ENCODE measurements at regions not wholly inside any gene's neighbourhood (a gene's known extent, or its start where the extent isn't known, plus 50 kb on each side); places are given as distances from the start of the nearest gene placed in this dataset.

DNA sequence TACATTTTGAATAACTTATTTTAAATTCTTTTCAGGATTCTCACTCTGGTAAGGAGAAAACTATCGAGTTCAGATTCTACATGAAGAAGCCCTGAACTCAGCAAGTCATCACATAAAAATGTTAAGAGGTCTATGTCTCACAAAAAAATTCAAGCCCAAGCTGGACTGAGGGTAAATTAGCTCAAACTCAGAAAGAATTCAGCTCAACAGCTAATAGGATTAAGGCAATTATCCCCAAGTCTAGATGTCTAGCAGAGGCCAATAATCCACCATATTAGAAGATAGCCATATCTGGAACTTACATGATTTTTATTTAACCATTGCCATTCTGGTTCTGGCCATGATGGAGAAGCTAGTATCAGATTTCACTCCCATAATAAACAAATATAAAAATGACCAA, 909.7 kb downstream of the PLOD2 start:
- TF ChIP-seq ZNF274 (IDR thresholded peaks at IDR 0.05; ENCODE audit: low read depth, low read length), result no peak
- no peak for TF ChIP-seq YY1 (IDR thresholded peaks at IDR 0.05; ENCODE audit: insufficient read depth, insufficient read length)
- TF ChIP-seq SUZ12 (IDR thresholded peaks at IDR 0.05; ENCODE audit: extremely low read depth, insufficient read depth, insufficient read length), result no peak

Data from NT2/D1 (cell line).